WERI-Rb-1 (cell line): ENCODE measurements at regions not wholly inside any gene's neighbourhood (a gene's known extent, or its start where the extent isn't known, plus 50 kb on each side); places are given as distances from the start of the nearest gene placed in this dataset.

Experiments used
- DNase-seq: peaks from one replicate; pipeline ENCODE4 v3.0.0-alpha.2; 2020
- H3K27ac ChIP-seq: fragments of 250-450 bp; sonication (Bioruptor Pico); 2 replicates; pipeline ENCODE4 v1.5.1; 2020; ENCODE audit warnings: mild to moderate bottlenecking, moderate library complexity
- H3K27me3 ChIP-seq: fragments of 250-450 bp; sonication (Bioruptor Pico); 2 replicates; pipeline ENCODE4 v1.5.1; 2021; ENCODE audit warnings: mild to moderate bottlenecking, low read depth, moderate library complexity; ENCODE audit not compliant: insufficient read depth, severe bottlenecking
- H3K36me3 ChIP-seq: fragments of 250-450 bp; sonication (Bioruptor Pico); 2 replicates; pipeline ENCODE4 v1.5.1; 2020; ENCODE audit warnings: mild to moderate bottlenecking, moderate library complexity
- H3K4me3 ChIP-seq: 2 replicates; pipeline ENCODE4 v1.5.1; 2011; ENCODE audit warnings: low read depth, mild to moderate bottlenecking, control low read depth, low read length
- H3K9me3 ChIP-seq: fragments of 250-450 bp; sonication (Bioruptor Pico); 2 replicates; pipeline ENCODE4 v1.5.1; 2021; ENCODE audit warnings: mild to moderate bottlenecking, moderate library complexity; ENCODE audit not compliant: severe bottlenecking
- TF ChIP-seq, protein P1 (sequence below): IDR thresholded peaks from 2 replicates; pipeline ENCODE4 v1.5.1; 2011; ENCODE audit warnings: low read depth, mild to moderate bottlenecking, control low read depth, inconsistent platforms, low read length

DNA sequence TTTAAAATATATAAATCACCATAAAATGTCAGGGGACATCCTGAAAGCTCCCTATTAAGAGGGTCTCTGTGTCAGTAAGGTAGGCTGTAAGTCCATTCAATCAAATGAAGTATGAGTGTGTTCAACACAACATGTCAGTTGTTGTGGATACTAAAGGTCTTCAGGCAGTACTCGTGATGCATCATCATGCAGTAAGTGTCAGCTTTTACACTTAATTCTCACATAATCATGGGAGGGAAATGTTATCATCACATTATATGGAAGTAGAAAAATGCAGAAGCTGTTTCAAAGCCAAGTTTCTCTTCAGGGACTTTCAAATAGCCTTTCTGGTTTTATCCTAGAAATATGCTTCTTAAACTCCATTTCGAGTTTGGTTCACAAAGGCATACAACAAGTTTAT, 477.1 kb upstream of the ID2 start:
- no peaks in the 10 kb centered on the region for H3K36me3 ChIP-seq
- TF ChIP-seq, protein P1, sequence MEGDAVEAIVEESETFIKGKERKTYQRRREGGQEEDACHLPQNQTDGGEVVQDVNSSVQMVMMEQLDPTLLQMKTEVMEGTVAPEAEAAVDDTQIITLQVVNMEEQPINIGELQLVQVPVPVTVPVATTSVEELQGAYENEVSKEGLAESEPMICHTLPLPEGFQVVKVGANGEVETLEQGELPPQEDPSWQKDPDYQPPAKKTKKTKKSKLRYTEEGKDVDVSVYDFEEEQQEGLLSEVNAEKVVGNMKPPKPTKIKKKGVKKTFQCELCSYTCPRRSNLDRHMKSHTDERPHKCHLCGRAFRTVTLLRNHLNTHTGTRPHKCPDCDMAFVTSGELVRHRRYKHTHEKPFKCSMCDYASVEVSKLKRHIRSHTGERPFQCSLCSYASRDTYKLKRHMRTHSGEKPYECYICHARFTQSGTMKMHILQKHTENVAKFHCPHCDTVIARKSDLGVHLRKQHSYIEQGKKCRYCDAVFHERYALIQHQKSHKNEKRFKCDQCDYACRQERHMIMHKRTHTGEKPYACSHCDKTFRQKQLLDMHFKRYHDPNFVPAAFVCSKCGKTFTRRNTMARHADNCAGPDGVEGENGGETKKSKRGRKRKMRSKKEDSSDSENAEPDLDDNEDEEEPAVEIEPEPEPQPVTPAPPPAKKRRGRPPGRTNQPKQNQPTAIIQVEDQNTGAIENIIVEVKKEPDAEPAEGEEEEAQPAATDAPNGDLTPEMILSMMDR: no peak

DNA sequence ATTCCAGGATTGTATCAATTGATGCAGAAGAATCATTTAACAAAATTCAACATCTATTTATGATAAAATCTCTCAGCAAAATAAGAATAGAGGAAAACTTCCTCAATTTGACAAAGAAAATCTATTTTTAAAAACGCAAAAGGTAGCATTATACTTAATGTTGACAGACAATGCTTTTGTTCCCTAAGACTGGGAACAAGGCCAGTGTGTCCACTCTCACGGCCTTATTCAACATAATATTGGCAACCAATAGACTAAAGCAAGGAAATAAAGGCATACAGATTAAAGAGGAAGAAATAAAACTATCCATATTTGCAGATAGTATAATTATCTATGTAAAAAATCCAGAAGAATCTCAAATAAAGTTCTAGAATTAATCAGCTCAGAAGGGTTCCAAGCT, 472.4 kb upstream of the ID2 start:
- no peak for DNase-seq
- Histone ChIP-seq H3K27ac (no peak overlapping the region), H3K36me3 (no peaks in the 10 kb centered on the region), H3K4me3 (no peak overlapping the region), H3K9me3 (peaks cover 5% of the 10 kb centered on the region), H3K27me3 (no peaks in the 10 kb centered on the region)
- TF ChIP-seq, protein P1: no peak

More for the DNA sequence above, 477.1 kb upstream of the ID2 start:
- no peak overlapping the region for H3K27ac ChIP-seq
- no peak for DNase-seq
- no peak overlapping the region for H3K4me3 ChIP-seq
- H3K27me3 ChIP-seq: no peaks in the 10 kb centered on the region
- peaks cover 5% of the 10 kb centered on the region for H3K9me3 ChIP-seq

DNA sequence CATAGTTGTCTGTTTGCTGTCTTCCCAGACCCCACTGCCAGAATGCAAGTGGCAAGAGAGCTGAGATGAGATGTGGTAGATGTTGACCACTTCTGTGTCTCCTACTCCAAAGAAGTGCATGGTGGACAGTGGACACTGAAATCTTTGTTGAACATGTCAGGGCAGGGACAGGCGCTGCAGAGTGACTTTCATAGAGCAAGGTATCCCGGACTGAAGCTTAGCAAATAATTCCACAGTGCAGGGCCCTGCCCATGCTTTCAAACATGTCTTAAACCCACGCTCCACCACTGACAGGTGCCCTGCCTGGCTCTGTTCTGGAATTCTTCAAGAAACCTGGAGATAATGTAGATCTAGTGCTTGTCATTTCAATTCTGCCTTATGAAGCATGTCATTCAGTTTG, 470.5 kb upstream of the ID2 start:
- Histone ChIP-seq H3K27ac (no peak overlapping the region), H3K27me3 (no peaks in the 10 kb centered on the region), H3K4me3 (no peak overlapping the region), H3K9me3 (peaks cover 5% of the 10 kb centered on the region), H3K36me3 (no peaks in the 10 kb centered on the region)
- TF ChIP-seq, protein P1: no peak
- DNase-seq: no peak

DNA sequence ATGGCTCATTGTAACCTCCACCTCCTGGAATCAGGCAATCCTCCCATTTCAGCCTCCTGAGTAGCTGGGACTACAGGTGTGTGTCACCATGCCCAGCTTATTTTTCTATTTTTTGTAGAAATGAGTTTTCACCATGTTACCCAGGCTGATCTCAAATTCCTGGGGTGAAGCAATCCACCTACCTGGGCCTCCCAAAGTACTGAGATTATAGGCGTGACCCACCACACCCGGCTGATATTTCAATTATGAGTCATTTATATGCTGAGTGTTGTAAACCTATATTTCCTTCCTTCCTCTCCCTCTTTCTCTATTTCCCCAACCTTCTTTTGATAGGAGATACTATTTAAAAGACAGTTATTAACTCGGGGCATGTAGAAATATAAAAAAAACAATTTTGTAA, 469.6 kb upstream of the ID2 start:
- H3K4me3 ChIP-seq: no peak overlapping the region
- no peak overlapping the region for H3K27ac ChIP-seq
- TF ChIP-seq, protein P1: no peak
- H3K9me3 ChIP-seq: peaks cover 5% of the 10 kb centered on the region
- no peak for DNase-seq
- H3K27me3 ChIP-seq: no peaks in the 10 kb centered on the region
- H3K36me3 ChIP-seq: no peaks in the 10 kb centered on the region

DNA sequence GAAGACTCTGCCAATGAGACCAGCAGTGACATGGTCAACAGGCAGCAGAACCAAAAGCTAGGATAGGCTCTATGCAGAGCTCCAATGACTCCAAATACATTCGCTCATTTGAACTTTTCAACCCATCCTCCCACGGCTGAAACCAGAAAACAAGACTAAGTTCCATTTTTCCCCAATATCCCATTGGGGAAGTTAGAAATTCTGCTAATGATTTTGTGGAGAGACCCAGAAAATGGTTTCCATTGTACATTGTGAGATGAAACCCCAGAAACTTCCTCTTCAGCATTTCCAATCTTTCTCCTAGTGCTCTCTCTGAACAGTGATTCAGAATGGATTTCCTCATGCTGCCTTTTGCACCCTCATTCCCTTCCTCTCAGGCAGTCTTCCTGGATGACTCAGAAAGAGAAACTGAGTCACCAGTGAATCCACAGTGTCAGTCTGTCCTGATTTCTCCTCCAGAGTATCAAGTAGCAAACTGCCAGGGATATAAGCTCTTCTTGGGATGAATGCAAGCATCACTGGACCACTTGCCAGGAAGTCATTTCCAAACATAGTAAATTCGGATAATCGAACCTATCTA, 467.7 kb upstream of the ID2 start:
- H3K27me3 ChIP-seq: no peaks in the 10 kb centered on the region
- TF ChIP-seq, protein P1: no peak
- no peak for DNase-seq
- no peak overlapping the region for H3K4me3 ChIP-seq
- no peaks in the 10 kb centered on the region for H3K9me3 ChIP-seq
- H3K36me3 ChIP-seq: no peaks in the 10 kb centered on the region
- no peak overlapping the region for H3K27ac ChIP-seq

DNA sequence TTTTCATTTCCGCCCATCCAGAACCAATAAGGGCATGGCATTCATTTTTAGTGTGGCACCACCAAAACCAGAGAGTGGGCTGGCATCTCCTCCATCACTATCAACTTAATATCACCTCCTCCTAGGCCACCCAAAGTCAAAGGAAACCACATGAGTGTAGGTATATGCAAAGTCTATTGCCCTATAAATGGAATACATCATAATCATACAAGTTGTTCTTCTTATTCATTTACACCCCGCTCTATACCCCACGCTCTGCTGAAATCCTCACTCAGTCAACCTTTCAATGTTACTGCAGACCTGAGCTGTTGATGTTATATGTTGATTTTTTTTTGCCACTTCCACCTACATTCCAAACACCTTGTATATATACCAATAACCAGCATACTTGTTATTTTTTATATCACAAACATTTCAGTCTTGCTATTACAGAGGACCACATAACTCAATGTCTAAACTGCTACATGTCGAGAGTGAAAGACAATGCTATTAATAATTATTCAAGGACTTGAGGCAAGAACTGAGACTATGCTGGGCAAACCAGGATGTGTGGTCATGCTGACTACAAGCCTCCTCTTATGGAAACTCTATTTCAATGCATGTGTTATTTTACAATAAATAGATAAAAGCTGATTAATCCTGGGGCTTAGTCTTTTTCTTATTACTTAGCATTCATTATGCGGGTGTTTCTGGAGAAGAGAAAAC, 466.5 kb upstream of the ID2 start:
- TF ChIP-seq, protein P1: no peak
- DNase-seq: no peak
- H3K4me3 ChIP-seq: no peak overlapping the region
- H3K9me3 ChIP-seq: no peaks in the 10 kb centered on the region
- no peaks in the 10 kb centered on the region for H3K36me3 ChIP-seq
- no peak overlapping the region for H3K27ac ChIP-seq
- no peaks in the 10 kb centered on the region for H3K27me3 ChIP-seq
